ENCODE measurements at regions not wholly inside any gene's neighbourhood (a gene's known extent, or its start where the extent isn't known, plus 50 kb on each side); places are given as distances from the start of the nearest gene placed in this dataset.

DNA sequence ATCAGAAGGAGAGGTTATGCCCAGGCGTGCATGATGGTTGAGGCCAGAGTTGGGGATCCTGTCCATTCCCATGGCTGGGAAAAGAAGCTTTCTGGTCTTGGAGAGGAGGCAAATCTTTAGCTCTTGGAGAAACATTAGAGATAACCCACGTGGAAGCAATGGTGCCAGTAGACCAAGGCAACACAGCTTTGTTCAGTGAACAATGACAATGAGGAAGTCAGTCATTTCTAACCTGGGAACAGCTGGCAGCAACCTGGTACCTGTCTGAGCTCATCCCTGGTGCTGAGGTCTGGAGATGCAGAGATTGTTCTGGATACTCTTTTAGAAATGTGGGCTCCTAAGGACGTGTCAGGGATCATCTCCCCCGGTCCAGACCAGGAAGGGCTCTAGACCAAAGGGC is 76.7 kb upstream of the PAX1 start:
- H3K4me3 ChIP-seq (ENCODE audit: low read depth, low read length), result no peak overlapping the region
- TF ChIP-seq, protein P1, sequence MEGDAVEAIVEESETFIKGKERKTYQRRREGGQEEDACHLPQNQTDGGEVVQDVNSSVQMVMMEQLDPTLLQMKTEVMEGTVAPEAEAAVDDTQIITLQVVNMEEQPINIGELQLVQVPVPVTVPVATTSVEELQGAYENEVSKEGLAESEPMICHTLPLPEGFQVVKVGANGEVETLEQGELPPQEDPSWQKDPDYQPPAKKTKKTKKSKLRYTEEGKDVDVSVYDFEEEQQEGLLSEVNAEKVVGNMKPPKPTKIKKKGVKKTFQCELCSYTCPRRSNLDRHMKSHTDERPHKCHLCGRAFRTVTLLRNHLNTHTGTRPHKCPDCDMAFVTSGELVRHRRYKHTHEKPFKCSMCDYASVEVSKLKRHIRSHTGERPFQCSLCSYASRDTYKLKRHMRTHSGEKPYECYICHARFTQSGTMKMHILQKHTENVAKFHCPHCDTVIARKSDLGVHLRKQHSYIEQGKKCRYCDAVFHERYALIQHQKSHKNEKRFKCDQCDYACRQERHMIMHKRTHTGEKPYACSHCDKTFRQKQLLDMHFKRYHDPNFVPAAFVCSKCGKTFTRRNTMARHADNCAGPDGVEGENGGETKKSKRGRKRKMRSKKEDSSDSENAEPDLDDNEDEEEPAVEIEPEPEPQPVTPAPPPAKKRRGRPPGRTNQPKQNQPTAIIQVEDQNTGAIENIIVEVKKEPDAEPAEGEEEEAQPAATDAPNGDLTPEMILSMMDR (IDR thresholded peaks at IDR 0.05; ENCODE audit: low read depth, low read length, missing control alignments), result no peak
- H3K27me3 ChIP-seq (replicated peaks), result no peaks in the 10 kb centered on the region
- in situ Hi-C loops (cut with HindIII; ENCODE audit: low pct_ligation_motif_present, low sequenced_read_pairs), result no loop called here
- DNase-seq, result no peak
- H3K36me3 ChIP-seq (replicated peaks), result no peaks in the 10 kb centered on the region
- no peak overlapping the region for H3K27ac ChIP-seq

- no peaks in the 10 kb centered on the region for H3K27me3 ChIP-seq (replicated peaks)
- no peak for DNase-seq
- no peak overlapping the region for H3K4me3 ChIP-seq (ENCODE audit: low read depth, low read length)
- H3K27ac ChIP-seq, result no peak overlapping the region
- TF ChIP-seq, protein P1 (IDR thresholded peaks at IDR 0.05; ENCODE audit: low read depth, low read length, missing control alignments), result no peak
- no peaks in the 10 kb centered on the region for H3K36me3 ChIP-seq (replicated peaks)
- in situ Hi-C loops (cut with HindIII; ENCODE audit: low pct_ligation_motif_present, low sequenced_read_pairs), result no loop called here
Observed at GRCh38 chr20:21623781-21624094, 81.7 kb upstream of the PAX1 start.

DNA sequence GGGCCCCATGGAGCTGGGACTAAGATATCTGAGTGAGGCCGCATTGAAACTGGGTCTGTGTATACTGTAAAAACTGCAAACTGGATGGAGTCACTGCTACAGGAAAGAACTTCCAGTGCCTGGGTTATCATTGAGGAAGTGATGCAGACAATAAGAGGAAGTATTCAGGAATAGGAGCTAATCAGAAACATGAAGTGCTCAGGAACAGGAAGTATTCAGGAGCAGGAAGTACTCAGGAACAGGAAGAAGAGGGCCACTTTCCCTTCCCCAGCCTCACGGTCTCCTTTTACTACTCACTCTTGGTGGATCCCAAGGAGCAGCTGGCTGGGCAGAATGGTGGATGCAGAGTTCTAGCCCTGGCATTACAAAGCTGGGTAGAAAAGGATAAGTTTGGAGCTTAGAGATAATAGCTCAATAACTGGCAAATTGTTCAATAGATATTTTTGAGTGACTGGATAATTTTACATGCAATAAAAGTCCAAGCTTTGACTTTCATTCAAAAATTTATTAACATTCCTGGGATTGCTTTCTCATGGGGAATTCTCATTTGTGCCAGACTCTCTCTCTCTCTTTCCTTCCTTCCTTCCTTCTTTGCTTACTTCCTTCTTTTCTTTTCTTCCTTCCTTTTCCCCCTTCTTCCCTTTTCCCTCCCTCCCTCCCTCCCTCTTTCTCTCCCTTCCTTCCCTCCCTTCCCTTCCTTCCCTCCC is 82.2 kb upstream of the PAX1 start:
- Histone ChIP-seq H3K36me3 (replicated peaks) (no peaks in the 10 kb centered on the region), H3K27ac (no peak overlapping the region), H3K4me3 (ENCODE audit: low read depth, low read length) (no peak overlapping the region), H3K27me3 (replicated peaks) (no peaks in the 10 kb centered on the region)
- no peak for DNase-seq
- TF ChIP-seq, protein P1 (IDR thresholded peaks at IDR 0.05; ENCODE audit: low read depth, low read length, missing control alignments), result no peak
- in situ Hi-C loops (cut with HindIII; ENCODE audit: low pct_ligation_motif_present, low sequenced_read_pairs), result no loop called here

- DNase-seq, result no peak
- Histone ChIP-seq H3K4me3 (ENCODE audit: low read depth, low read length) (no peak overlapping the region), H3K27ac (no peak overlapping the region), H3K36me3 (replicated peaks) (no peaks in the 10 kb centered on the region), H3K27me3 (replicated peaks) (no peaks in the 10 kb centered on the region)
- TF ChIP-seq, protein P1 (IDR thresholded peaks at IDR 0.05; ENCODE audit: low read depth, low read length, missing control alignments), result no peak
- in situ Hi-C loops (cut with HindIII; ENCODE audit: low pct_ligation_motif_present, low sequenced_read_pairs), result no loop called here
Observed at GRCh38 chr20:21622097-21622857, 83.2 kb upstream of the PAX1 start.

DNA sequence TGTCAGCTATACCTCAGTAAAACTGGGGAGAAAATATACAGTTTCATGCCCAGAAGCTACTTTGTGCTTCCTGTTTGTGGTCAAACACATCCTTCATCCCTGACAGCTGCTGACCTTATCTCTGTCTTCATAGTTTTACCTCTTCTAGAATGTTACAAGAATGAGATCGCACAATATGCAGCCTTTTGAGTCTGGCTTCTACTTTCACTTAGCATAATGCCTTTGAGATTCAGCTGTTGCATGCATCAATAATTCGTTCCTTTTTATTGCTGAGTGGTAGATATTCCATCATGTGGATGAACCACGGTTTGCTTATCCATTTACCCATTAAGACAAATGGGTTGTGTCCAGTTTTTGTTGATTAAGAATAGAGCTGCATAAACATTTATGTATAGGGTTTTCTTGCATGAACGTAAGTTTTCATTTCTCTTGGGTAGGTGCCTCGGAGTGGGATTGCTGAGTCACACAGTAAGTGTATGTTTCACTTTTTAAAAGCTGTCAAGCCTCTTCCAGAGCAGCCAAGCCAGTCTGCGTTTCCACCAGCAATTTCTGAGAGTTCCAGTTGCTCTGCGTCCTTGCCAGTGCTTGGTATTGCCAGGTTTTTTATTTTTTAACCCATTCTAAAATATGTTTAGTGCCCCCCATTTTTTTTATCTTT is 86.6 kb upstream of the PAX1 start:
- in situ Hi-C loops (cut with HindIII; ENCODE audit: low pct_ligation_motif_present, low sequenced_read_pairs), result no loop called here
- Histone ChIP-seq H3K27me3 (replicated peaks) (no peaks in the 10 kb centered on the region), H3K27ac (no peak overlapping the region), H3K36me3 (replicated peaks) (no peaks in the 10 kb centered on the region), H3K4me3 (ENCODE audit: low read depth, low read length) (no peak overlapping the region)
- TF ChIP-seq, protein P1 (IDR thresholded peaks at IDR 0.05; ENCODE audit: low read depth, low read length, missing control alignments), result no peak
- no peak for DNase-seq
